ENCODE measurements at regions not wholly inside any gene's neighbourhood (a gene's known extent, or its start where the extent isn't known, plus 50 kb on each side); places are given as distances from the start of the nearest gene placed in this dataset.

DNA sequence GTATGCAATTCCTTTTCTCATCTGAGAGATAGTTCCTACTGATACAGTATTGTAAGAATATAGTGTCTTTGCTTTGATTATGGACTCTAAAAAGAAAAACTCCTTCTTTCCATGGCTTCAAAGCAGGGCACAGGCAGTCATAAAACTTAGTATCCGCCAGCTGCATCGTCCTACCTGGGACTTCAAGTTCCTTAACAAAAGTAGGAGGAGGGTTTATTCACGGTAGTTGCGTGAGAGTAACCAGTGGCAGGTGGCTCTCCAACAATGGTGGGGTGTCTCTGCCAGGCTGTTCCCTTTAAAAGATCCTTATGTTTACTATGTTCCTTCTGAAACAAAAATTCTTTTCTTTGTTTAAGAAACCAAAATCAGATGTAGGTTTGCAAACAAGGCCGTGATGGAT, 173.5 kb upstream of the DMAC1 start:
- DNase-seq = no peak
- H3K4me1 Mint-ChIP-seq = peaks cover 36 to 54% (median 38%) of the 10 kb centered on the region in 3 donors
- no peak for ATAC-seq (ENCODE audit: low read depth in 2 of 2)
- H3K27me3 Mint-ChIP-seq = no peaks in the 10 kb centered on the region
- no peak overlapping the region for H3K27ac Mint-ChIP-seq
- H3K9me3 Mint-ChIP-seq = peaks cover 0 to 1% (median 0%) of the 10 kb centered on the region in 7 donors
- peak overlapping the region in 1 of 8 donors; percentile 83 for H3K4me3 Mint-ChIP-seq
- H3K36me3 Mint-ChIP-seq = no peaks in the 10 kb centered on the region

DNA sequence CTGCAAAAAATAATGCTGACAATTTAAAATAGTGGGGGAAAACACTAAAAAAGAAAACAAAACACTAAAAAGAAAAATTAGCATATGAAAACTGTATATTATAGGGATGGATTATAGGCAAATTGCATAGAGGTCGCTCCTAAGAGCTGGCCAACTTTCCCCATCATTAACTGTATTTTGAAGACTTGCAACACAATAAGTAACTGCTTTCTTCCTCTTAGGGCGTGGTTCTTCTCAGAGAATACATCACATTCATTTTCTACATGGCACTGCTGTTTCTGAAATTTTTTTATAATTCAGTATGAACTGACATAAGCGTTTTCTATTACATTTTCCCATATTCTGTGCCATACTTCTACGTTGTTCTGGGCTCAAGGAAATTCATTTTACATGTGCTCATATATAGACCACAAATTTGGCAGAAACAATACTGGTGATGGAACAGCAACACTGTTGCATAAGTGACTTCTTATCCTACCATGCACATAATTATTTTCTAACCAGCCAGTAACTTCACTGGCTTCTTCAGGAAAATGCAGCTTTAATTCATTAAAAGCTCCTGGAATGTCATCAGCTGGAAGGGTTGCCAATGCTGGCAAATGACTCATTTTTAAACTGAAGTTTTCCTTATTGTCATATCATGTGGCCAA, 171.2 kb upstream of the DMAC1 start:
- Mint-ChIP-seq H3K27me3 (no peaks in the 10 kb centered on the region), H3K36me3 (no peaks in the 10 kb centered on the region), H3K4me3 (no peak overlapping the region), H3K4me1 (peaks cover 22 to 44% (median 33%) of the 10 kb centered on the region in 3 donors), H3K27ac (no peak overlapping the region), H3K9me3 (peaks cover 0 to 4% (median 0%) of the 10 kb centered on the region in 7 donors)
- DNase-seq (no peak), ATAC-seq (ENCODE audit: low read depth in 2 of 2) (no peak)

DNA sequence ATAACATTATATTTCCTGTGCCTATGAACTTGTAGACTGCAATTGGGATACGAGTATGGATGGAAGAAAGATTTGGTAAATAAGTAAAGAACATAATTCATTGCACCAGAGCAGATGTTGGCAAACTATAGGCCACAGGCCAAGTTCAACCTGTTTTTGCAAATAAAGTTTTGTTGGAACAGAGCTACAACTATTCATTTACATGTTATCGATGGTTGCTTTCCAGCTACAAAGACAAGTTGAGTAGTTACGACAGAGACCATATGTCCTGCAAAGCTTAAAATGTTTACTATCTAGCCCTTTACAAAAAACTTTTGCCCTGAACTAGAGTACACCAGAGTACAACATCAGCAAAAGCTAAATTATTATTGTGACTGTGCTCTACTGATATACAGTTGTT, 169.1 kb upstream of the DMAC1 start:
- no peak overlapping the region for H3K27ac Mint-ChIP-seq

DNA sequence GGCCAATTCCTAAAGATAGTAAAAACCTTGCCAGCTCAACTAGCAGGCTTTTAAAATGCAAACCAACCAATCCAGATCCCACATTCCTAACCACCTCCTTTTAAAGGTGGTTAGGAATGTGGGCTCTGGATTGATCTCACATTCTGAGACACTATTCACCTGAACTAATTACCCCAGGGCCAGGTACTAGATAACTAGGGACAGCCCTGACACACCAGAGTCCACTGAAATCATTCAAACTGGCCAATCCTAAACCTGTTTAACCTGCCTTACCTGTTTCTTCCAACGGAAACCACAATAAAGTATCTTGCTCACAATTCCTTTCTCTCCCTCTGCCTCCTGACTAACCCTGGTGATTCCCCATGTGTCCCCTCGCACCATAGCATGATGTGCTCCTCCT, 168.3 kb upstream of the DMAC1 start:
- H3K27ac Mint-ChIP-seq = peak overlapping the region in 1 of 6 donors; percentile 47

More for the DNA sequence above, 169.1 kb upstream of the DMAC1 start:
- Mint-ChIP-seq H3K36me3 (no peaks in the 10 kb centered on the region), H3K4me3 (no peak overlapping the region), H3K27me3 (no peaks in the 10 kb centered on the region), H3K9me3 (peaks cover 0 to 4% (median 0%) of the 10 kb centered on the region in 7 donors), H3K4me1 (peaks cover 12 to 27% (median 20%) of the 10 kb centered on the region in 3 donors)
- DNase-seq (no peak), ATAC-seq (ENCODE audit: low read depth in 2 of 2) (no peak)

DNA sequence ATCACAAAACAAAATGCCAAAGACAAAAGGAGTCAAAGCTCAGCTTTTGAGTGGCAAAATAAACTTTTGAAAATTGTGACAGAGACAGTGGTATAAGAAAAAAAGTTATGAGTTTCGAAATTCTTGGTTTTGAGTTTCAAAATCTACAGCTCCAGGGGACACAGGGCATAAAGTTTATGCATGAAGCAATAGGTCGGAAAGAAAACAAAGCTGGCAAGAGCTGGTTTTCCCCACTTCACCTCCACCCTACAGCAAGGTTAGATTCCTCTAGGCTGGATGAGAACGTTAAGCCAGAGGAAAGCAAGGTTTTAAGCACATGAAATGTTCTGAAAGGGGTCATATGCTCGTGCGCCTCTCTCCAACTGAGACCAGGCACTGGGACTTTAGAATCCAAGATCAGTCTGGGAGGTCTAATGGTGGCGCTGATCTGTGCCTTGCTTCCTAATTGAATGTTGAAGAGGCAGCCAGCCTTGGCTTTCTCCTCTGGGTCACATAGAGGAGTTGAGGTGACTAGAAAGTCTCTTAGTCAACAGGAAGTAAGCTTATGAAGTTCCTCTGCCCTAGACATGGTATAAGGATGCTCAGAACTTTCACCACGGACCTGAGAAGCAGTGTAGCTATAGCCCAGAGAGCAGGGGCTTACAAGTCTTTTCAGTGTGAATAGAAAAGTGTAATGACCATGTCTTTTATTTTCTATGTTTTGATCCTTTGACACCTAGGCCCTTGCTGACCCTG, 167.7 kb upstream of the DMAC1 start:
- Mint-ChIP-seq H3K36me3 (no peaks in the 10 kb centered on the region), H3K27ac (peak overlapping the region in 2 of 6 donors; percentile 17 to 47), H3K27me3 (no peaks in the 10 kb centered on the region), H3K4me1 (peaks cover 11 to 17% (median 14%) of the 10 kb centered on the region in 3 donors), H3K9me3 (peaks cover 0 to 4% (median 0%) of the 10 kb centered on the region in 7 donors), H3K4me3 (peak overlapping the region in 1 of 8 donors; percentile 4)
- peak in 1 of 2 donors; percentile 36 for ATAC-seq (ENCODE audit: low read depth in 2 of 2)
- DNase-seq = no peak

More for the DNA sequence above, 168.3 kb upstream of the DMAC1 start:
- H3K36me3 Mint-ChIP-seq = no peaks in the 10 kb centered on the region
- ATAC-seq (ENCODE audit: low read depth in 2 of 2) = no peak
- H3K27me3 Mint-ChIP-seq = no peaks in the 10 kb centered on the region
- H3K9me3 Mint-ChIP-seq = peaks cover 0 to 4% (median 0%) of the 10 kb centered on the region in 7 donors
- peaks cover 11 to 19% (median 17%) of the 10 kb centered on the region in 3 donors for H3K4me1 Mint-ChIP-seq
- no peak for DNase-seq
- no peak overlapping the region for H3K4me3 Mint-ChIP-seq

DNA sequence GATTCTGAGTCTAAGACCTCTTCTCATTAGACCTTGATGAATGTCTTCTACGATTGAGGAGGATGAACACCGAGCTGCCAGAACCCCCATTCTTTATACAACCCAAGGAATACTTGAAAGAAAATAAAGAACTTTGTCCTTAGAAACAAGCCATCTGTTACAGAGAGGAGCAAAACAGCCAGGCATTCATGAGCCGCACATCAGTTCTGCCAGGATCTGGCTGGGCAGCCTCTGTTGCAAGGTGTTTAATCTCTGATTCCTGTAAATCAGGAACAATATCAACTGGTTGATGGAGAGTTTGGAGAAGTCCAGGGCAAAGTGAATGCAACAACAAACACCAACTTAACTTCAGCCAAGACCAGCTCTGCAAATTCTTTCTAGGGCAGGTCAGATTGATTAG, 165.5 kb upstream of the DMAC1 start:
- Mint-ChIP-seq H3K27ac (no peak overlapping the region), H3K27me3 (no peaks in the 10 kb centered on the region), H3K9me3 (peaks cover 0 to 4% (median 0%) of the 10 kb centered on the region in 7 donors), H3K4me1 (peaks cover 11 to 17% (median 12%) of the 10 kb centered on the region in 3 donors), H3K4me3 (no peak overlapping the region), H3K36me3 (no peaks in the 10 kb centered on the region)
- ATAC-seq (ENCODE audit: low read depth in 2 of 2) (no peak), DNase-seq (no peak)

DNA sequence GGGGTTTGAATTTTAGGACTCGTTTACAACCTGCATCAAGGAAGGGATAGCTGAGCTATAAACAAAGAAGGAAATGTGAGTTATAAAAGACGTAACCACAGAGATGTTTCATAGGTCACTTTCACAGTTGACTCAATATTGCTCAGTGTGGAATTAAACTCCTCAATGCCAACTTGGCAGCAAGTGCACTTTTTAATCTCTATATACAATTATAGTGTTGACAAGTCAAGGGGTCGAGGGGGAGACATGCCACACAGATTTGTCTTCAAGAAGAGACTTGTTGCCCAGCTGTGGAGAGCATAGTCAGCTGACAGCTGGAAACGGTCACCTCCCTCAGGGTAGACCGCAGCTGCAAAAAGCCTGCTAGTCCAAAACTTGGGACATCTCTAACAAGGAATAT, 163.4 kb upstream of the DMAC1 start:
- peaks cover 10 to 22% (median 13%) of the 10 kb centered on the region in 3 donors for H3K4me1 Mint-ChIP-seq
- H3K9me3 Mint-ChIP-seq = peaks cover 0 to 2% (median 0%) of the 10 kb centered on the region in 7 donors
- H3K27me3 Mint-ChIP-seq = no peaks in the 10 kb centered on the region
- no peaks in the 10 kb centered on the region for H3K36me3 Mint-ChIP-seq
- ATAC-seq (ENCODE audit: low read depth in 2 of 2) (no peak), DNase-seq (no peak)
- no peak overlapping the region for H3K27ac Mint-ChIP-seq
- no peak overlapping the region for H3K4me3 Mint-ChIP-seq

DNA sequence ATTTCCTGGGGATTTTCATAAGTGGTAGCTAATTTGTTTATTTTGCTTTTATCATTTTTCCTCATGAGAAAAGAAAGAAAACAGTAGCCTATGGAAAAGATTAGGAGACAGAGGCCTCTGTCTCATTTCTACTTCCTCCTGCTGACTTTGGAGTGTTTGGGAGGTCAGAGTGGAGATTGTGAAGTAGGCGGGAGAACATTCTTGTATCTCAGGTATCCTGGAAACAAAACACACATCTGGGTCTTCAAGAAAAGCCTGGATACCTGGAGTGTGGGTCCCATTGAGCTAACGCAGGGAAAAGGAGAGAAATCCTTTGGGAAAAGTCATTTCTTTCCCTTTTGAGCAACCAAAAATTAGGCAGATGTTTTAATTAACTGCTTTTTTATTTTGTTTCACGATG, 161.5 kb upstream of the DMAC1 start:
- no peaks in the 10 kb centered on the region for H3K36me3 Mint-ChIP-seq
- H3K27me3 Mint-ChIP-seq = no peaks in the 10 kb centered on the region
- no peak for ATAC-seq (ENCODE audit: low read depth in 2 of 2)
- no peaks in the 10 kb centered on the region for H3K9me3 Mint-ChIP-seq
- H3K4me1 Mint-ChIP-seq = peaks cover 1 to 12% (median 6%) of the 10 kb centered on the region in 3 donors
- no peak overlapping the region for H3K27ac Mint-ChIP-seq
- no peak for DNase-seq
- no peak overlapping the region for H3K4me3 Mint-ChIP-seq

DNA sequence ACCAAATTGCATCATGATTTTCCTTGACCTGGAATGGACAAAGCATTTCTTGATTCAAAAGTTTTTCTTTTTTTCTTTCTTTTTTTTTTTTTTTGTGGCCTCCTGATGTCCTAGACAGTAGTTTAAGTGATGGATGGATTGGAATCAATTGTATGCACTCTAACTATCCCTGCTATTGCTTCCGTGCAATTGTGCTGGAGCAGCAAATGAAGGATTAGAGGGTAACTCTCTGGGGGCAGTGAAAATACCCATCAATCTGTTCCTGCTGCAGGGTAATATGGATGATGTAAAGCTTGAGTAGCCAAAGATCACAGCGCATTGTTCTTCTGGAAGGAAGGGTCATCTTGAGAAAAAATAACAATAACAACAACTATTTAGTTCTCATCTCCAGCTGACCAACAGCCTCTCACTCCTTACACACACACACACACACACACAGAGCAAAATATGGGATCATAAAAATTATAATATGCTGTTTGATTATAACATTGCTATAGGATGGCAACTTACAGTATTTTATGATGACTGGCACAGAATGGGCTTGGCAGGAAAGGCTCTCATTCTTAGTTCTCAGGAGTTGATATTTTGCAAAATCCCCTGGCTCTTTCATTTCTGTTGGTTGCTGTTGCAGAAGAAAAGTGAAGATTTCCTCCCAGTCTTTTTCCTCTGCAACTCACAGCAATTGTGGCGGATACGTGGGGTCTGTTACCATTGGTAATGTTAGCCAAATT, 160.9 kb upstream of the DMAC1 start:
- no peak for ATAC-seq (ENCODE audit: low read depth in 2 of 2)
- H3K27me3 Mint-ChIP-seq = no peaks in the 10 kb centered on the region
- peaks cover 1 to 12% (median 6%) of the 10 kb centered on the region in 3 donors for H3K4me1 Mint-ChIP-seq
- H3K9me3 Mint-ChIP-seq = no peaks in the 10 kb centered on the region
- DNase-seq = no peak
- no peak overlapping the region for H3K4me3 Mint-ChIP-seq
- H3K36me3 Mint-ChIP-seq = no peaks in the 10 kb centered on the region
- no peak overlapping the region for H3K27ac Mint-ChIP-seq

DNA sequence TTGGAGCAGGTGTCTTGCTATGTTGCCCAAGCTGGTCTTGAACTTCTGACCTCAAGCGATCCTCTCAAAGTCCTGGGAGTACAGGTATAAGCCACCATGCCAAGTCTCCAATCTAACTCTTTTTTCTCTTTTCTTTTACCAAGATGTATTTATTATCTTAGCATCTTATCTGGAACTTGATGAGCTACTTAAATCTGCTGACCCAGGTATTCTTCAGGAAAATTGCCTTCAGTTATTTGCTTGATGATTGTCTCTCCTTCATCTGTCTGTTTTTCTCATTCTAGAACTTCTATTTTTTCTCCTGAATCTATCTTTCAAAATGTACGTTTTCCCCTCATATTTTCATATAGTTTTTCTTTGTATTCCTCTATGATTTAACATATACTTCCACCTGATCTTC, 158.2 kb upstream of the DMAC1 start:
- Mint-ChIP-seq H3K9me3 (no peaks in the 10 kb centered on the region), H3K36me3 (no peaks in the 10 kb centered on the region), H3K27ac (no peak overlapping the region), H3K27me3 (no peaks in the 10 kb centered on the region), H3K4me1 (peaks cover 1 to 12% (median 7%) of the 10 kb centered on the region in 3 donors), H3K4me3 (no peak overlapping the region)
- DNase-seq (no peak), ATAC-seq (ENCODE audit: low read depth in 2 of 2) (no peak)

DNA sequence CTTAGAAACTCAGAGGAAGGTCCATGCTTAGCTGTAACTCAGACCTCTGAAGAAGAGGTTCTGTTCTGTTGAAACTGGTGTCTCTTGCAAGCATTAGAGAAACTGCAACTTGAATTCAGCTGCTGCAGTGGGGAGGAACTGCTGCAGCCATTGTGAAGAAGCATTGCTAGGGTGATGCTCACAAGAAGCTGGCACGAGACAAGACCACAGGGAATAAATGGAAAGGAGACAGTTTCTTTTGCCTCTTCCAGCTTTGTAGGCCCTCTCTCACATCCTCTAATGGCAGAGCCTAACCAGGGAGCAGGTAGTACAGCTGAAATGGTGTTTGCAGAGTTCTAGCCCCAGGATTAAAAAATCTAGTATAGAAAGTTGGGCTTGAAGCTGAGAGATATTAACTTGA, 148.0 kb upstream of the DMAC1 start:
- no peaks in the 10 kb centered on the region for H3K27me3 Mint-ChIP-seq
- H3K4me1 Mint-ChIP-seq = peaks cover 0 to 7% (median 5%) of the 10 kb centered on the region in 3 donors
- peaks cover 0 to 3% (median 0%) of the 10 kb centered on the region in 7 donors for H3K9me3 Mint-ChIP-seq
- H3K27ac Mint-ChIP-seq = no peak overlapping the region
- DNase-seq (no peak), ATAC-seq (ENCODE audit: low read depth in 2 of 2) (no peak)
- H3K4me3 Mint-ChIP-seq = no peak overlapping the region
- H3K36me3 Mint-ChIP-seq = no peaks in the 10 kb centered on the region

DNA sequence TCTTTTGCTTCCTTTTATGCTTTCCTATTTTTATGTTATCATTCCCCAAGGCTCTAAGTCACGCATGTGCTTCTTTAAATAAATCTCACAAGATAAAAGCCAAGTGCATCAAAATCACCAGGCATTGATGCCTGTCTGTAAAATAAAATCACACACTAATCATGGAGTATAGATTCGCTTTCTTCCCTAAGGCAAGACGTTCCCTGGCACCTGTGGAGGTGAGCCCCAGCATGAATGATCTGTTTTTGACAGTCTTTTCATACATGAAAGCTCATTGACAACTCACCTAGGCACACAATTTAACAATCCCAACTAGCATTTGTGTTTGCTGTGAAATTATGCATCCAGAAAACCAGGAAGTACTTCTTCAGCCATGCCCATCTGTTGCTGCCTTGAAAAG, 146.9 kb upstream of the DMAC1 start:
- Mint-ChIP-seq H3K4me3 (no peak overlapping the region), H3K27me3 (no peaks in the 10 kb centered on the region), H3K4me1 (peaks cover 0 to 7% (median 5%) of the 10 kb centered on the region in 3 donors), H3K36me3 (no peaks in the 10 kb centered on the region), H3K27ac (no peak overlapping the region), H3K9me3 (peaks cover 0 to 3% (median 0%) of the 10 kb centered on the region in 7 donors)
- DNase-seq = no peak
- no peak for ATAC-seq (ENCODE audit: low read depth in 2 of 2)

DNA sequence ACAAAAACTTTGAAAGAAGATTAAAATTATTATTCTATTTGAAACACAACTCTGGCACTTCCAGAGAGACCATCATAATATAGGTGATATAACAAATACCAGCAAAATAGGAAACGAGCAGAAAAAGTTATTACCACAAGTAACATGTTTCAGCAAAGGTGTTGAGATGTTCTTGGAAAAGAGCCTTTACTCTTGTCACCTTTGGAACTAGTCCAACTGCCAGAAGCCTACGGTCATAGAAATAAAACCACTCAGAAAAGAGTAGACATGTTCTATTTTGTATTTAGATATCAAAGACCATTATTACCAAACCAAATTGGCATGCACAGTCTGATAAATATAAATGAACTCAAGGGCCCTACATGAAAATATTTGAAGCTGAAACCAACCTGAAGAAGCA, 145.0 kb upstream of the DMAC1 start:
- H3K27ac Mint-ChIP-seq = no peak overlapping the region
- DNase-seq (no peak), ATAC-seq (ENCODE audit: low read depth in 2 of 2) (no peak)
- peaks cover 0 to 7% (median 5%) of the 10 kb centered on the region in 3 donors for H3K4me1 Mint-ChIP-seq
- no peaks in the 10 kb centered on the region for H3K27me3 Mint-ChIP-seq
- H3K36me3 Mint-ChIP-seq = peaks cover 7 to 10% of the 10 kb centered on the region in 2 donors
- peaks cover 0 to 14% (median 6%) of the 10 kb centered on the region in 7 donors for H3K9me3 Mint-ChIP-seq
- H3K4me3 Mint-ChIP-seq = peak overlapping the region in 1 of 8 donors; percentile 15
